GM21825 (cell line): ENCODE measurements at regions not wholly inside any gene's neighbourhood (a gene's known extent, or its start where the extent isn't known, plus 50 kb on each side); places are given as distances from the start of the nearest gene placed in this dataset.
"Not testable (repeated sequence)": the region's sequence is repeated elsewhere in the genome, so short reads cannot be mapped to it uniquely, and the experiment has no call there.

Experiments used
- ATAC-seq: cut with Tn5 transposase; IDR thresholded peaks from one replicate; pipeline ENCODE4 v1.9.1; 2021; ENCODE audit warnings: mild to moderate bottlenecking, moderate library complexity; ENCODE audit not compliant: unreplicated experiment

DNA sequence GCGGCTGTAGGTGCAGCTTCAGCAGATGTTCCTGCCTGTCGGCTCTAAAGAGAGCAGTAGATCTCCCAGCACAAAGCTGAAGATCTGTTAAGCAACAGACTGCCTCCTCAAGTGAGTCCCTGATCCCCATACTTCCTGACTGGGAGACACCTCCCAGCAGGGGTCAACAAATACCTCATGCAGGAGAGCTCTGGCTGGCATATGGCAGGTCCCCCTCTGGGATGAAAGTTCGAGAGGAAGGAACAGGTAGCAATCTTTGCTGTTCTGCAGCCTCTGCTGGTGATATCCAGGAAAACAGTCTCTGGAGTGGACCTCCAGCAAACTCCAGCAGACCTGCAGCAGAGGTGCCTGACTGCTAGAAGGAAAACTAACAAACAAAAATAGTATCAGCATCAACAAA, 337.1 kb upstream of the USP15 start:
- ATAC-seq: no peak

DNA sequence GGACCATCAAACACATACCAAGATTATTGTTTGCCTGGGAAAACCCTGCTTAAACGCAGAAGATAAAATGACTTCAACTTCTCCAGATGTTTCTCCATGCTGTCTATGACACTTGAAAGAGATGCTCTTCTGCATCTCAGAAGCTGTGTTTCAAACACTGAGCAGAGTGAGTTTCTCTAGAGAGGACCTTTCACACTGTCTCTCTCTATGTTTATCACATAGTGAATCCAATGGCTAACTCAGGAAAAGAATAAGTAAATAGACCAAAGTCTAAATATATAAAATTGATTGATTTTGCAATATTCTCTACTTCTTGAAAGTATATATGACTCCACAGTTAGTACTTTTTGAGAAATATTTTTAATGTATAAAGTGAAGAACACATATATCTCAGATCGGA, 325.6 kb upstream of the USP15 start:
- ATAC-seq: no peak

- no peak for ATAC-seq
Measured at GRCh38 chr12:61939977-61940376, 320.2 kb upstream of the USP15 start.

DNA sequence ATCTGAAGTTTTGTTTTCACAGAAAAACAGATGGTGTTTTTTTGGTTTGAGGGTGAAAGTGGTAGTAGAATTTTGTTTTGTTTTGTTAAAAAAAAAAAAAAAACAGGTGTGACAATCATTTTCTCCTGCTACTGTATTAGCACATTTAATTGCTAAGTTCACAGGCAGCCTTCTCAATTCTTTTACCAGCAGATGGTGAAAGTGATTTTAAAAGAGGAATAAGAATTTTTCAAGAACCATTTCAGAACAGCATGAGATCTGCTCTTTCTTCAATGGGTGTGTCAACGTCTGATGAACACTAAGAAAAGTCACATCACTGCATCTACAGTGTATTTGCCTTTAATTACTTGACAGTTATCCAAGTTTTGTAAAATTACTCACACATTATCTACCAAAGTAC, 303.7 kb upstream of the USP15 start:
- ATAC-seq: no peak

GRCh38 chr12:61974461-61974860, 285.7 kb upstream of the USP15 start:
- ATAC-seq: no peak

GRCh38 chr12:61985830-61986229, 274.4 kb upstream of the USP15 start:
- ATAC-seq: no peak

GRCh38 chr12:61987173-61987572, 273.0 kb upstream of the USP15 start:
- no peak for ATAC-seq

DNA sequence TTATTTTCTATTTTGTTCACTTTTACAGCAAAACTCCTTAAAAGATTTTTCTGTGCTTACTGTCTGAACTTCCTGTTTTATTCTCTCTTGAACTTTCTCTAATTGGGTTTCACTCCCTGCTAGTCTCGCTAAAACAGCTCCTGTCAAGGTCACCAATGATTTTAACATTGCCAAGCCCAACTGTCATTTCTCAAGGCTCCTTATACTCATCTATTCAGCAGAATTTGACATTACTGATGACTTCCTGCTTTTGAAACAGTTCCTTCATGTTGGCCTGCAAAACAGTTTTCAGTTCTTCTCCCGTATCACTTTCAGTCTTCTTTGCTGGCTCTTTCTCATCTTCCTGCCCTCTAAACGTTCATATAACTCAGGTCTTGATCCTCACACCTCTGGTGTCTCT, 268.5 kb upstream of the USP15 start:
- ATAC-seq: no peak

DNA sequence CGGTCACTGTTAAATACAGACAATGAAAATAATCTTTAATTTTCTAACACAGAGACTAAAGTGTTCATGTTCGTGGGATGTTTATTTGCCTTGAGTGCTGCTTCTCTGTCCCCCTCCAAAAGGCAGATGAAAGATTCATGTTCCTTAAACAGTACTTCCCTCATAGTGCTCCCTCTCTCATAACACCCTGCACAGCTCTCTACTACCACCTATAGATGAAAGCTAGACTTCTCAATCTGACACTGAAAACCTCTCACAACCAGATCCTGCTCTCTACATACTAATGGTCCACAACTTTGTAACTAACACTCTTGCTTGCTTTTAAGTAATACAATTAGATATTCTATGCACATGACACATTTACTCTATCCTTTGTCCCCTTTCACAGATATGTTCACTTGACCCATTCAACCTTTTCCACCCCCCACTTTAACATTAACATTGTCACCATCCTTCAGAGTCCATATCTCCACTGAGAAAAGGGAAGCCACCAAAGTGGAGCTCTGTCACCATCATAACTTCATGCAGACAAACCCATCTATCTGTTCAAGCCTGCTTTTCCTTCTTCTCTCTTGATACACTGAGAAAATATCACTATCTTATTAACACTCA, 266.4 kb upstream of the USP15 start:
- no peak for ATAC-seq

- no peak for ATAC-seq
Measured at GRCh38 chr12:61996717-61997116, 263.5 kb upstream of the USP15 start.

GRCh38 chr12:61998791-61999190, 261.4 kb upstream of the USP15 start:
- ATAC-seq: no peak

GRCh38 chr12:61999311-61999710, 260.9 kb upstream of the USP15 start:
- no peak for ATAC-seq

GRCh38 chr12:62001424-62001823, 258.8 kb upstream of the USP15 start:
- ATAC-seq: no peak

DNA sequence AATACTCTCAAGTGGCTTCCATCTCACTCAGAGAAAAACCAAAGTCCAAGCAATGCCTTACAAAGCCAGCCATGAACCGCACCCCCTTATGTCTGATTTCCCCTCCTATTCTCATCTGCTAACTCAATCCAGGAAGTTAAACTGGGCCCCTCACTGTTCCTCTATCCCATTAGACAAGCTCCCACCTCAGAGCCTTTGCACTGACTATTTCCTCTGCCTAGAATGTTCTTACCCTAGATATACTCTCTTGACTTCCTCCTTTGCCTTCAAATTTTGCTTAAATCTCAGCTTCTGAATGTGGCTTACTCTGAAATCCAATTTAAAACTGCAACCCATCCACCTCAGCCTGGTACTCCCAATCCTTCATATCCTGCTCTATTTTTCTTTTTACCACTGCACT, 257.0 kb upstream of the USP15 start:
- ATAC-seq: no peak

DNA sequence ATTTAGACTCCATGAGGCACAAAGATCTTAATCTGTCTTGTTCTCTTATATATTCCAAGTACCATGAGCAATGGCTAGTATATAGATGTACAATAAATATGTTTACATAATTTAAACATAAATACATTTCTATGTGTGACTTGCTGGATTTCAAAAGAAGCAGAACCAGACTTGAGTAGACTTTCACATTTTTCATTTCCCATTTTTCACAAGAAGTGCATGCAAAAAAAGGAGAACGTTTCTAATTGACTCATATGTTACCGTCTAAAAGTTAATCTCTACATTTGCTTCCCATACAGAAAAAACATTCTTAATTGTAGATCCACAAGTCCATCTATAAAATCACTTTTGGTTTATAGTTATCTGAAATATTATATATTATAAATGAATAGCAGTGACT, 256.5 kb upstream of the USP15 start:
- ATAC-seq: no peak

- no peak for ATAC-seq
Measured at GRCh38 chr12:62005615-62006014, 254.6 kb upstream of the USP15 start.

DNA sequence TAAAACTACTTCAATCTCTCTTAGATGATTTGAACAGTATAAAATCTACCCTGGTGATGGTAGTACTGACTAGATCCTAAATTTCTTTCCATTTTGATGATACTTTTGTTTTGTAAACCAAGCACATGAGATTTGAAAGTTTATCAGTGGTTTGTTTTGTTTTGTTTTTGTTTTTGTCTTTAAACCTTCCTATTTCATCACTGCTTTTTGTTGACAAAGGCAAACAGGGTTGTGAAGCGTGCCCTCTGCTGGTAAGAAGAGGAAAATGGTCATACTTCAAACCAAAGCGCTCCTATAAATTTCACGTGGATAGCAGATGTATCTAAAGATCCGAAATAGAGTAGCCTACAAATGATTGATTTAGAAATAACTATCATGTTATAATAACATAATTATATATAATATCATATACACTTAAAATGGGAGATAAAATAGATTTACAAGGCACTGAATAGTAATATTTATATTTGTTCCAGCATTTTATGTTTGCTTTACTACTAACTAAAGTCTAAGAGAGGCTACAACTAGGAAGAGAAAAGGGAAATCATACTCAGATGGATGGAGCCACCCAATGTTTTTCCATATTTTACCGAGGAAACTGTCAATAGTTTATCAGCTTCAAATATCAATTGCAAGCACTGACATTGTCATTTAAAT, 254.0 kb upstream of the USP15 start:
- no peak for ATAC-seq

- no peak for ATAC-seq
Measured at GRCh38 chr12:62008703-62009102, 251.5 kb upstream of the USP15 start.

- no peak for ATAC-seq
Measured at GRCh38 chr12:62009445-62009844, 250.8 kb upstream of the USP15 start.

DNA sequence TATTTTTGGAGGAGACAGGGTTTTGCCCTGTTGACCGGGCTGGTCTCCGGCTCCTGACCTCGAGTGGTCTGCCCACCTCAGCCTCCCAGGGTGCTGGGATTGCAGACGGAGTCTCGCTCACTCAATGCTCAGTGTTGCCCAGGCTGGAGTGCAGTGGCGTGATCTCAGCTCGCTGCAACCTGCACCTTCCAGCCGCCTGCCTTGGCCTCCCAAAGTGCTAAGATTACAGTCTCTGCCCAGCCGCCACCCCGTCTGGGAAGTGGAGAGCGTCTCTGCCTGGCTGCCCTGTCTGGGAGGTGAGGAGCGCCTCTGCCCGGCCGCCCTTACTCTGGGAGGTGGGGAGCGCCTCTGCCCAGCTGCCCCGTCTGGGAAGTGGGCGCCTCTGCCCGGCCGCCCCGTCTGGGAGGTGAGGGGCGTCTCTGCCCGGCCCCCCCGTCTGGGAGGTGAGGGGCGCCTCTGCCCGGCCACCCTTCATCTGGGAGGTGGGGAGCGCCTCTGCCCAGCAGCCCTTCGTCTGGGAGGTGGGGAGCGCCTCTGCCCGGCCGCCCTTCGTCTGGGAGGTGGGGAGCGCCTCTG, 249.8 kb upstream of the USP15 start:
- not testable (repeated sequence) for ATAC-seq

DNA sequence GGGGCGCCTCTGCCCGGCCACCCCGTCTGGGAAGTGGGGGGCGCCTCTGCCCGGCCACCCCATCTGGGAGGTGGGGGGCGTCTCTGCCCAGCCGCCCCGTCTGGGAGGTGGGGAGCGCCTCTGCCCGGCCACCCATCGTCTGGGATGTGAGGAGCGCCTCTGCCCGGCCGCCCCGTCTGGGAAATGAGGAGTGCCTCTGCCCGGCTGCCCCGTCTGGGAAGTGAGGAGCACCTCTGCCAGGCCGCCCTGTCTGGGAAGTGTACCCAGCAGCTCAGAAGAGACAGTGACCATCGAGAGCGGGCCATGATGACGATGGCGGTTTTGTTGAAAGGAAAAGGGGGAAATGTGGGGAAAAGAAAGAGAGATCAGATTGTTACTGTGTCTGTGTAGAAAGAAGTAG, 249.2 kb upstream of the USP15 start:
- not testable (repeated sequence) for ATAC-seq

- ATAC-seq: no peak
Measured at GRCh38 chr12:62014330-62014729, 245.9 kb upstream of the USP15 start.

DNA sequence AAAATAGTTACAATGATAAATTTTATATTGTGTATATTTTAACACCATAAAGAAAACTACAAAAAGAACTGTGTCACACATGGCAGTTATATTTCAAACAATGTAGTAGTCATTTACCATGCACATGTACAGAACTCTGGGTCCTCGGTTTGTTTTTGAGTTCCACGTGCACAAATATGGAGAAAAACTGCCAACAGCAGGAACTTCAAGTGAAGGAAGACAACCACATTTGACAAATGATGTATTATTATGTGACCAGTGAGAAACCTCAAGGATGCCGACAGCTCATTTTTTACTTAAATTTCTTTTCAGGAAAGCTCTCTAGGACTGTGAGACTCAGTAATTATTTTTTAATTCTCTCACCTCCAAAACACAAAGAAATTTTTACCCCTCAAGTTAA, 244.2 kb upstream of the USP15 start:
- ATAC-seq: no peak
